ENCODE measurements at regions not wholly inside any gene's neighbourhood (a gene's known extent, or its start where the extent isn't known, plus 50 kb on each side); places are given as distances from the start of the nearest gene placed in this dataset.

- no CpG with 5 or more reads among the region's 2 CpGs for WGBS
Measured at GRCh38 chr6:95244751-95245150, 332.6 kb upstream of the MANEA start.

GRCh38 chr6:95248499-95248898, 328.8 kb upstream of the MANEA start:
- Histone ChIP-seq H3K9me3 (ENCODE audit: insufficient read depth, low read depth, low read length) (no peaks in the 10 kb centered on the region), H3K4me3 (ENCODE audit: low read length) (no peak overlapping the region), H3K36me3 (ENCODE audit: insufficient read depth, low read length) (no peaks in the 10 kb centered on the region), H3K9ac (ENCODE audit: low read depth, low read length) (no peak overlapping the region), H3K27ac (ENCODE audit: low read depth, low read length) (no peak overlapping the region), H3K4me1 (ENCODE audit: insufficient read depth, low read length) (no peaks in the 10 kb centered on the region; the same call in 1 of the 2 replicates), H3K27me3 (ENCODE audit: insufficient read depth, low read length) (no peaks in the 10 kb centered on the region)
- no CpG with 5 or more reads among the region's 4 CpGs for WGBS

More at GRCh38 chr6:95244751-95245150, 332.6 kb upstream of the MANEA start:
- no peak overlapping the region for H3K4me3 ChIP-seq (ENCODE audit: low read length)
- H3K9ac ChIP-seq (ENCODE audit: low read depth, low read length): no peak overlapping the region
- H3K4me1 ChIP-seq (ENCODE audit: insufficient read depth, low read length): no peaks in the 10 kb centered on the region; the same call in none of the 2 replicates
- H3K9me3 ChIP-seq (ENCODE audit: insufficient read depth, low read depth, low read length): no peaks in the 10 kb centered on the region
- H3K27me3 ChIP-seq (ENCODE audit: insufficient read depth, low read length): no peaks in the 10 kb centered on the region
- no peaks in the 10 kb centered on the region for H3K36me3 ChIP-seq (ENCODE audit: insufficient read depth, low read length)
- H3K27ac ChIP-seq (ENCODE audit: low read depth, low read length): no peak overlapping the region

GRCh38 chr6:95249175-95249574, 328.2 kb upstream of the MANEA start:
- Histone ChIP-seq H3K27ac (ENCODE audit: low read depth, low read length) (no peak overlapping the region), H3K27me3 (ENCODE audit: insufficient read depth, low read length) (no peaks in the 10 kb centered on the region), H3K4me1 (ENCODE audit: insufficient read depth, low read length) (no peaks in the 10 kb centered on the region; the same call in 1 of the 2 replicates), H3K4me3 (ENCODE audit: low read length) (no peak overlapping the region), H3K36me3 (ENCODE audit: insufficient read depth, low read length) (no peaks in the 10 kb centered on the region), H3K9ac (ENCODE audit: low read depth, low read length) (no peak overlapping the region), H3K9me3 (ENCODE audit: insufficient read depth, low read depth, low read length) (no peaks in the 10 kb centered on the region)

- H3K36me3 ChIP-seq (ENCODE audit: insufficient read depth, low read length): no peaks in the 10 kb centered on the region
- H3K4me3 ChIP-seq (ENCODE audit: low read length): no peak overlapping the region
- WGBS: 57% methylated on average over 2 of the region's 2 CpGs
- no peak overlapping the region for H3K27ac ChIP-seq (ENCODE audit: low read depth, low read length)
- no peaks in the 10 kb centered on the region; the same call in 1 of the 2 replicates for H3K4me1 ChIP-seq (ENCODE audit: insufficient read depth, low read length)
- no peak overlapping the region for H3K9ac ChIP-seq (ENCODE audit: low read depth, low read length)
- H3K27me3 ChIP-seq (ENCODE audit: insufficient read depth, low read length): no peaks in the 10 kb centered on the region
- no peaks in the 10 kb centered on the region for H3K9me3 ChIP-seq (ENCODE audit: insufficient read depth, low read depth, low read length)
Measured at GRCh38 chr6:95249661-95250060, 327.7 kb upstream of the MANEA start.

GRCh38 chr6:95263840-95264239, 313.5 kb upstream of the MANEA start:
- Histone ChIP-seq H3K9me3 (ENCODE audit: insufficient read depth, low read depth, low read length) (0 out of 2 replicates have a peak, but pooled peaks cover 6% of the 10 kb centered on the region), H3K4me3 (ENCODE audit: low read length) (no peak overlapping the region), H3K27ac (ENCODE audit: low read depth, low read length) (no peak overlapping the region), H3K4me1 (ENCODE audit: insufficient read depth, low read length) (no peaks in the 10 kb centered on the region), H3K9ac (ENCODE audit: low read depth, low read length) (no peak overlapping the region), H3K27me3 (ENCODE audit: insufficient read depth, low read length) (no peaks in the 10 kb centered on the region), H3K36me3 (ENCODE audit: insufficient read depth, low read length) (no peaks in the 10 kb centered on the region)
- whole genome bisulfite sequencing: 0% methylated on average over 1 of the region's 1 CpG

GRCh38 chr6:95266537-95267258, 310.6 kb upstream of the MANEA start:
- H3K9me3 ChIP-seq (ENCODE audit: insufficient read depth, low read depth, low read length): 0 out of 2 replicates have a peak, but pooled peaks cover 6% of the 10 kb centered on the region
- no peaks in the 10 kb centered on the region for H3K27me3 ChIP-seq (ENCODE audit: insufficient read depth, low read length)
- no peak overlapping the region for H3K9ac ChIP-seq (ENCODE audit: low read depth, low read length)
- no peaks in the 10 kb centered on the region for H3K4me1 ChIP-seq (ENCODE audit: insufficient read depth, low read length)
- H3K4me3 ChIP-seq (ENCODE audit: low read length): no peak overlapping the region
- H3K27ac ChIP-seq (ENCODE audit: low read depth, low read length): no peak overlapping the region
- 96% methylated on average over 3 of the region's 4 CpGs for WGBS
- no peaks in the 10 kb centered on the region for H3K36me3 ChIP-seq (ENCODE audit: insufficient read depth, low read length)

- Histone ChIP-seq H3K27ac (ENCODE audit: low read depth, low read length) (no peak overlapping the region), H3K27me3 (ENCODE audit: insufficient read depth, low read length) (no peaks in the 10 kb centered on the region), H3K4me3 (ENCODE audit: low read length) (no peak overlapping the region), H3K9ac (ENCODE audit: low read depth, low read length) (no peak overlapping the region), H3K36me3 (ENCODE audit: insufficient read depth, low read length) (no peaks in the 10 kb centered on the region), H3K4me1 (ENCODE audit: insufficient read depth, low read length) (no peaks in the 10 kb centered on the region), H3K9me3 (ENCODE audit: insufficient read depth, low read depth, low read length) (no peaks in the 10 kb centered on the region)
- 100% methylated on average over 2 of the region's 2 CpGs for WGBS
Measured at GRCh38 chr6:95274686-95275235, 302.6 kb upstream of the MANEA start.

- Histone ChIP-seq H3K9me3 (ENCODE audit: insufficient read depth, low read depth, low read length) (no peaks in the 10 kb centered on the region), H3K4me3 (ENCODE audit: low read length) (no peak overlapping the region), H3K36me3 (ENCODE audit: insufficient read depth, low read length) (no peaks in the 10 kb centered on the region), H3K4me1 (ENCODE audit: insufficient read depth, low read length) (no peaks in the 10 kb centered on the region), H3K27ac (ENCODE audit: low read depth, low read length) (no peak overlapping the region), H3K9ac (ENCODE audit: low read depth, low read length) (no peak overlapping the region), H3K27me3 (ENCODE audit: insufficient read depth, low read length) (no peaks in the 10 kb centered on the region)
- 79% methylated on average over 1 of the region's 1 CpG for WGBS
Measured at GRCh38 chr6:95279616-95280015, 297.7 kb upstream of the MANEA start.

GRCh38 chr6:95280686-95281273, 296.6 kb upstream of the MANEA start:
- Histone ChIP-seq H3K36me3 (ENCODE audit: insufficient read depth, low read length) (no peaks in the 10 kb centered on the region), H3K4me3 (ENCODE audit: low read length) (no peak overlapping the region), H3K4me1 (ENCODE audit: insufficient read depth, low read length) (peaks cover 8% of the 10 kb centered on the region; the same call in 1 of the 2 replicates), H3K9ac (ENCODE audit: low read depth, low read length) (no peak overlapping the region), H3K27ac (ENCODE audit: low read depth, low read length) (no peak overlapping the region), H3K27me3 (ENCODE audit: insufficient read depth, low read length) (no peaks in the 10 kb centered on the region), H3K9me3 (ENCODE audit: insufficient read depth, low read depth, low read length) (no peaks in the 10 kb centered on the region)
- WGBS: 53% methylated on average over 4 of the region's 4 CpGs

- no peak overlapping the region for H3K9ac ChIP-seq (ENCODE audit: low read depth, low read length)
- 46% methylated on average over 2 of the region's 2 CpGs for WGBS
- no peak overlapping the region for H3K27ac ChIP-seq (ENCODE audit: low read depth, low read length)
- no peaks in the 10 kb centered on the region for H3K9me3 ChIP-seq (ENCODE audit: insufficient read depth, low read depth, low read length)
- H3K4me3 ChIP-seq (ENCODE audit: low read length): no peak overlapping the region
- peaks cover 12% of the 10 kb centered on the region; the same call in 1 of the 2 replicates for H3K4me1 ChIP-seq (ENCODE audit: insufficient read depth, low read length)
- no peaks in the 10 kb centered on the region for H3K36me3 ChIP-seq (ENCODE audit: insufficient read depth, low read length)
- no peaks in the 10 kb centered on the region for H3K27me3 ChIP-seq (ENCODE audit: insufficient read depth, low read length)
Measured at GRCh38 chr6:95285881-95286280, 291.5 kb upstream of the MANEA start.

- H3K4me3 ChIP-seq (ENCODE audit: low read length): no peak overlapping the region
- H3K27me3 ChIP-seq (ENCODE audit: insufficient read depth, low read length): no peaks in the 10 kb centered on the region
- H3K27ac ChIP-seq (ENCODE audit: low read depth, low read length): no peak overlapping the region
- peaks cover 12% of the 10 kb centered on the region; the same call in 1 of the 2 replicates for H3K4me1 ChIP-seq (ENCODE audit: insufficient read depth, low read length)
- H3K9ac ChIP-seq (ENCODE audit: low read depth, low read length): no peak overlapping the region
- H3K36me3 ChIP-seq (ENCODE audit: insufficient read depth, low read length): no peaks in the 10 kb centered on the region
- no peaks in the 10 kb centered on the region for H3K9me3 ChIP-seq (ENCODE audit: insufficient read depth, low read depth, low read length)
Measured at GRCh38 chr6:95286874-95287273, 290.5 kb upstream of the MANEA start.

Data from HUES64 (cell line).